ENCODE measurements at regions not wholly inside any gene's neighbourhood (a gene's known extent, or its start where the extent isn't known, plus 50 kb on each side); places are given as distances from the start of the nearest gene placed in this dataset.

- Mint-ChIP-seq H3K9me3 (ENCODE audit: low read depth) (no peaks in the 10 kb centered on the region), H3K27me3 (no peaks in the 10 kb centered on the region), H3K27ac (no peak overlapping the region), H3K4me1 (no peaks in the 10 kb centered on the region), H3K36me3 (ENCODE audit: low read depth) (no peaks in the 10 kb centered on the region), H3K4me3 (no peak overlapping the region)
- CTCF ChIA-PET: no interaction called here
- ATAC-seq: no peak
- no peak for DNase-seq
- POLR2A ChIA-PET: no interaction called here
- intact Hi-C loops (cut with DNase I, micrococcal nuclease): no loop called here
Measured at GRCh38 chr12:42809226-42809625, 219.7 kb upstream of the PRICKLE1 start.

DNA sequence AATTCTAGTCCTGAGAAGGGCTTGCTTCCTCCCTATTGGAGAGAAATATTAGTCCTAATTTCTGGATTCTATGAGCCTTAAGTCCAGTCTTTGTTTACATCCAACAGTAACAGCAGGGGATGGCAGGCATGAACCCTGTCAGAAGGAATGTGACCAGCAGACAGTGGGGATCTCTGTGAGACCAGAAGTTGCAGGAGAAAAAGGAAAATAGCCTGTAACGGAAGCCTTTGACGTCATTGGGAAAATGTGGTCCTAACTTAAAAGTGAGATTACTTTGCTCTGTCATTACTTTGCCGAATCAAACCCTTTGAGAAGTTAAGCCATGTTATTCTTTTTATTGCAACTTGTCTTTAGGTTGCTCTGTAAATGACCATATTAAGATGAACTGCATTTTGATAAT lies 218.2 kb upstream of the PRICKLE1 start:
- no peaks in the 10 kb centered on the region for H3K9me3 Mint-ChIP-seq (ENCODE audit: low read depth)
- no peaks in the 10 kb centered on the region for H3K36me3 Mint-ChIP-seq (ENCODE audit: low read depth)
- DNase-seq: no peak
- CTCF ChIA-PET: no interaction called here
- no peaks in the 10 kb centered on the region for H3K27me3 Mint-ChIP-seq
- POLR2A ChIA-PET: no interaction called here
- intact Hi-C loops (cut with DNase I, micrococcal nuclease): no loop called here
- H3K27ac Mint-ChIP-seq: no peak overlapping the region
- H3K4me1 Mint-ChIP-seq: no peaks in the 10 kb centered on the region
- no peak for ATAC-seq
- H3K4me3 Mint-ChIP-seq: no peak overlapping the region

DNA sequence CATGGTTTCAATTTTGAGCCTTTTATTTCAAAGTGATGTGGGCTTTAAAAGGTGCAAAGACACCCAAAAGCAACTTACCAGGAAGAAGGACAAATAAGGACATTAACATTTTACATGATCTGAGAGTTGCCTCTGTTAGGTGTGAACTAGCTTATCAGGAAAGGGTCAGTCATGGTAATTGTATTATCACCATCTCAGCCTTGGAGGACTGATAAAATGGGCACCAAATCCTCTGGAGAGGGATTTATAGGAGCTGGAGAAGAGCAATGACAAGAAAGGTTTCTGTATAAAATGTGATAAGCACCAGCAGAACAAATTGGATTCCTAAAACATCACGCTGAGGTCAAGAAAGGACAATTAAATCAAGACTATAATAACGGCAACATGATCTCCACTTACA lies 217.7 kb upstream of the PRICKLE1 start:
- CTCF ChIA-PET: interaction anchor here (0.6 kb wide), 1 partner anchor 946 kb away, joined by 3 read pairs; no protein-coding TSS in a partner anchor
- ATAC-seq: no peak
- H3K4me3 Mint-ChIP-seq: no peak overlapping the region

GRCh38 chr12:42804928-42805327 lies 215.4 kb upstream of the PRICKLE1 start:
- ATAC-seq: no peak
- H3K4me1 Mint-ChIP-seq: no peaks in the 10 kb centered on the region
- ChIA-PET POLR2A (no interaction called here), CTCF (no interaction called here)
- H3K36me3 Mint-ChIP-seq (ENCODE audit: low read depth): no peaks in the 10 kb centered on the region
- intact Hi-C loops (cut with DNase I, micrococcal nuclease): no loop called here
- no peak overlapping the region for H3K27ac Mint-ChIP-seq
- no peak overlapping the region for H3K4me3 Mint-ChIP-seq
- DNase-seq: no peak
- no peaks in the 10 kb centered on the region for H3K9me3 Mint-ChIP-seq (ENCODE audit: low read depth)
- H3K27me3 Mint-ChIP-seq: no peaks in the 10 kb centered on the region

More for the DNA sequence above, 217.7 kb upstream of the PRICKLE1 start:
- Mint-ChIP-seq H3K27ac (no peak overlapping the region), H3K4me1 (no peaks in the 10 kb centered on the region), H3K36me3 (ENCODE audit: low read depth) (no peaks in the 10 kb centered on the region), H3K9me3 (ENCODE audit: low read depth) (no peaks in the 10 kb centered on the region), H3K27me3 (no peaks in the 10 kb centered on the region)
- DNase-seq: no peak
- intact Hi-C loops (cut with DNase I, micrococcal nuclease): no loop called here
- POLR2A ChIA-PET: no interaction called here

DNA sequence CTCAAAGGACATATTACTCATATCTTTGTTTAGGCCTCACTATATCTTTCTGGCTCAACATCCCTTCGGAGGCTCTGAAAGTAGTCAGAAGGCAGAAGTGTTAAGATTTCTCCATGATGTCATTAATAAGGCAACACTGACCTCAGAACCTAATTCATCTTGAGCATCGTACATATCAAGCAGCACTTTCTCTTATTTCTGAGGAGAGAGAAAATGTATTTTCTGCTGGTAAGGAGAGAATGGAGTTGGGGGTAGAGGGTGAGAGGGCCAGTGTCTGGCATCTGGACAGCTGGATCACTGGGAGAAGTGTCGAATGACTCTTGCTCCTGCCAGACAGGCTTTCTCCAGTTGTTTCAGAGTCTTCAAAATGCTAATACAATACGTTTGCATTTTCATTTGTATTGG lies 213.2 kb upstream of the PRICKLE1 start:
- no peak for DNase-seq
- no peaks in the 10 kb centered on the region for H3K36me3 Mint-ChIP-seq (ENCODE audit: low read depth)
- ChIA-PET POLR2A (no interaction called here), CTCF (no interaction called here)
- H3K27me3 Mint-ChIP-seq: no peaks in the 10 kb centered on the region
- no peak overlapping the region for H3K4me3 Mint-ChIP-seq
- H3K4me1 Mint-ChIP-seq: no peaks in the 10 kb centered on the region
- H3K27ac Mint-ChIP-seq: no peak overlapping the region
- ATAC-seq: no peak
- no peaks in the 10 kb centered on the region for H3K9me3 Mint-ChIP-seq (ENCODE audit: low read depth)
- intact Hi-C loops (cut with DNase I, micrococcal nuclease): no loop called here

GRCh38 chr12:42801271-42801670 lies 211.7 kb upstream of the PRICKLE1 start:
- Mint-ChIP-seq H3K4me1 (no peaks in the 10 kb centered on the region), H3K9me3 (ENCODE audit: low read depth) (no peaks in the 10 kb centered on the region), H3K27ac (no peak overlapping the region), H3K4me3 (no peak overlapping the region), H3K27me3 (no peaks in the 10 kb centered on the region), H3K36me3 (ENCODE audit: low read depth) (no peaks in the 10 kb centered on the region)
- no peak for ATAC-seq
- POLR2A ChIA-PET: no interaction called here
- DNase-seq: no peak
- CTCF ChIA-PET: no interaction called here
- intact Hi-C loops (cut with DNase I, micrococcal nuclease): no loop called here

DNA sequence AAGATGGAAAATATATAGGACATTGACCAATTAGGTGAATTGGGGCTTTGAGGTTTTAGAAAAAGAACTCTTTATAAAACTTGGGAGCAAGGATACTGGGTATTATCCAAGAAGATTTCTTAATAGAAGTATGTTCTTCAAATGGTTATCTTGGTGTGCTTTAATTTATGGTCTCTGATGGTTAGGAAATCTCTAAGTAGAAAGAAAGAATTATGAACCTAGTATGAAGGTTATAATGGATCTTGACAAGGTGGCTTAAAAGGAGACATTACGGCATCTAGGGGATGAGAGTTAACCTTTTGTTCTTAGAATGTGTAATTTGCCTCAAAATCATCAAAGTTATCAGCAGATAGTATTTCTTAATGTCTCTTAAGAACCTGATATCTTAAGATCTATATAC lies 210.4 kb upstream of the PRICKLE1 start:
- H3K27ac Mint-ChIP-seq: no peak overlapping the region

DNA sequence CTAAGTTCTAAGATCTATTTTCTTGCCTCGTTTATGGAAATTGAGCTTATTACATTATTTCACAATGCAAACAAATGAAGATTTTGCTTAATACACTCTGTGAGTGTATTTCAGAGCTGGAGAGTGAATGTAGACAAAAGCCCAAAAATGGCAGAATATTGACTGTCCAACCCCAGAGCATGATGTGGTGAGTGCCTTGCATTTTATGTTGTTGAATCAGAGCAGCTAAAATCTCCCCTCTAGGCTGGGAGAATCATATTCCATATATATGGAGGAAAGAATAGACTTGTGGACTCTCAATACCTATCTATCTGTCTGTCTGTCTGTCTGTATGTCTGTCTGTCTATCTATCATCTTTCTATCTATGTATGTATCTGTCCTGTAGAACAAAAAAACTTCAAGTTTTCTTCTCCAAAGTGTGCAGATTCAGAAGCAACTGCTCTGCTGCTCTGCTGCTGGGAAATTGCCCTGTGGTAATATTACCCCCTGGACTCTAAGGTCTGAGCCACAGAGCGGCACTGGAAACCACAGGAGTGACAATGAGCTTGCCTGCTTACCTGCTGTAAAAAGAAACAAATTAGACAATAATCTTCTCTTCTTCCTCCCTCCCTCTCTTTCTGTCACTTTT lies 209.4 kb upstream of the PRICKLE1 start:
- ChIA-PET POLR2A (no interaction called here), CTCF (interaction anchor here (0.7 kb wide), 1 partner anchor 227 kb away, joined by 3 read pairs; no protein-coding TSS in a partner anchor)
- H3K27me3 Mint-ChIP-seq: no peaks in the 10 kb centered on the region
- intact Hi-C loops (cut with DNase I, micrococcal nuclease): no loop called here
- DNase-seq: no peak
- H3K4me3 Mint-ChIP-seq: no peak overlapping the region
- no peak overlapping the region for H3K27ac Mint-ChIP-seq
- H3K9me3 Mint-ChIP-seq (ENCODE audit: low read depth): no peaks in the 10 kb centered on the region
- H3K36me3 Mint-ChIP-seq (ENCODE audit: low read depth): no peaks in the 10 kb centered on the region
- H3K4me1 Mint-ChIP-seq: no peaks in the 10 kb centered on the region
- ATAC-seq: no peak

More for the DNA sequence above, 210.4 kb upstream of the PRICKLE1 start:
- intact Hi-C loops (cut with DNase I, micrococcal nuclease): no loop called here
- Mint-ChIP-seq H3K9me3 (ENCODE audit: low read depth) (no peaks in the 10 kb centered on the region), H3K4me1 (no peaks in the 10 kb centered on the region), H3K36me3 (ENCODE audit: low read depth) (no peaks in the 10 kb centered on the region), H3K27me3 (no peaks in the 10 kb centered on the region), H3K4me3 (no peak overlapping the region)
- POLR2A ChIA-PET: no interaction called here
- ATAC-seq (no peak), DNase-seq (no peak)
- CTCF ChIA-PET: no interaction called here

GRCh38 chr12:42794806-42795205 lies 205.3 kb upstream of the PRICKLE1 start:
- H3K9me3 Mint-ChIP-seq (ENCODE audit: low read depth): no peaks in the 10 kb centered on the region
- ChIA-PET CTCF (no interaction called here), POLR2A (no interaction called here)
- H3K27ac Mint-ChIP-seq: no peak overlapping the region
- no peaks in the 10 kb centered on the region for H3K36me3 Mint-ChIP-seq (ENCODE audit: low read depth)
- no peak overlapping the region for H3K4me3 Mint-ChIP-seq
- intact Hi-C loops (cut with DNase I, micrococcal nuclease): no loop called here
- no peak for ATAC-seq
- H3K27me3 Mint-ChIP-seq: no peaks in the 10 kb centered on the region
- DNase-seq: no peak
- no peaks in the 10 kb centered on the region for H3K4me1 Mint-ChIP-seq

- intact Hi-C loops (cut with DNase I, micrococcal nuclease): no loop called here
- H3K27ac Mint-ChIP-seq: no peak overlapping the region
- H3K36me3 Mint-ChIP-seq (ENCODE audit: low read depth): no peaks in the 10 kb centered on the region
- no peak for DNase-seq
- no peaks in the 10 kb centered on the region for H3K9me3 Mint-ChIP-seq (ENCODE audit: low read depth)
- no peak for ATAC-seq
- POLR2A ChIA-PET: no interaction called here
- CTCF ChIA-PET: no interaction called here
- no peak overlapping the region for H3K4me3 Mint-ChIP-seq
- H3K27me3 Mint-ChIP-seq: no peaks in the 10 kb centered on the region
- H3K4me1 Mint-ChIP-seq: no peaks in the 10 kb centered on the region
Measured at GRCh38 chr12:42793166-42793565, 203.6 kb upstream of the PRICKLE1 start.

DNA sequence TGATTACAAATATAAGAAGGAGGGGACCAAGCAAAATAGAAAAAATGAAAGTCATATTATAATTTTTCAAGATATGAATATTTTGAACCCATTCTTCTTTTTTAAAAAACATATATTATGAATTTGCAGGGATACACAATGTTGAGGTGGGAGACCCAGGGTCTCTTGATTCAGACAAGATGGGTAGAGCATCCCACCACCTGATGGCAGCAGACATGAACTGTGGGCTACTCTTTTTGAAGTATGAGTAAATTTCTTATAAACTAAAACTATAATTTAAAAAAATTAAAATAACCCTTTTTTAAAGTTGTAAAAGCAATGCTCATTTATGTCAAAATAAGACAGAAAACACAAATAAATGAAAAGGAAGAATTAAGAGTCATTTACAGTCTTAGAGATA lies 202.7 kb upstream of the PRICKLE1 start:
- no peak overlapping the region for H3K4me3 Mint-ChIP-seq
- no peak for DNase-seq
- intact Hi-C loops (cut with DNase I, micrococcal nuclease): no loop called here
- ChIA-PET CTCF (no interaction called here), POLR2A (no interaction called here)
- H3K4me1 Mint-ChIP-seq: no peaks in the 10 kb centered on the region
- no peaks in the 10 kb centered on the region for H3K9me3 Mint-ChIP-seq (ENCODE audit: low read depth)
- no peak overlapping the region for H3K27ac Mint-ChIP-seq
- no peak for ATAC-seq
- no peaks in the 10 kb centered on the region for H3K36me3 Mint-ChIP-seq (ENCODE audit: low read depth)
- H3K27me3 Mint-ChIP-seq: no peaks in the 10 kb centered on the region

DNA sequence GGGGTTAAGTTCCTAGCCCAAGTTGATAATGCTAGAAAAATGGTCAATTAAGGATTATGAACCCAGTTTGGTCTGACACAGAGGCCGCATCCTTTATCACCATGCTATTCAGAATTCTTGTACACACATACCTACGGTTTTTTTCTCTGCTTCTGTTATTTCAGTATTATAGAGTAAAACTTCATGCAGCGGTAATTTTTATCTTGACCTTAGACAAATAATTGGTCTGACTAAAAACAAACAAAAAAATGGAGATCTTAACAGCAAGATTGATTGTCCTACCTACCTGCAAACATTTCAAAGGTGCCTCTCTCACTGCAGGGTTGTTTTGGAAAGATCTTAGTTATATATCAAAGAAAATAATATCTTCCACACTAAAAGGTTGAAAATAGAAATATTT lies 201.9 kb upstream of the PRICKLE1 start:
- Mint-ChIP-seq H3K27ac (no peak overlapping the region), H3K27me3 (peaks cover under 1% of the 10 kb centered on the region), H3K4me1 (no peaks in the 10 kb centered on the region), H3K36me3 (ENCODE audit: low read depth) (no peaks in the 10 kb centered on the region), H3K4me3 (no peak overlapping the region), H3K9me3 (ENCODE audit: low read depth) (no peaks in the 10 kb centered on the region)
- POLR2A ChIA-PET: no interaction called here
- no peak for ATAC-seq
- no peak for DNase-seq
- CTCF ChIA-PET: no interaction called here
- intact Hi-C loops (cut with DNase I, micrococcal nuclease): no loop called here

DNA sequence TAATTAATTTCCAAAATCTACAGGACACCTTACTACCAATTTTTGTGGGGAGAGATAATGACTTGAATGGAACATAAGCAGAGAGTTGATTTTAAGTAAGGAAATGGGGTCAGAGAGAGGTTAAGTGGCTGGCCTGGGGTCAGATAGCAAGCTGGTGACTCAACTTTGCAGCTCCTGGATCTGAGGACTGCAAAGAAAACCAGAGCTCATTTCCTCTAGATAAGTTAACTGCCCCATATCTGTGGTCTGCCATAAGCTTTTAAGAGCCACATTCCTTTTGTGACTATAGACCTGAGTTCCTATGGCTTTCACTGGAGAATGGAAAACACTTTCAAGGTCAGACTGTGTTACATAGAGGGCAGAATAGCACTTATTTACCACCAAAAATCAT lies 201.2 kb upstream of the PRICKLE1 start:
- intact Hi-C loops (cut with DNase I, micrococcal nuclease): no loop called here
- POLR2A ChIA-PET: no interaction called here
- Mint-ChIP-seq H3K4me3 (no peak overlapping the region), H3K4me1 (no peaks in the 10 kb centered on the region), H3K27ac (no peak overlapping the region), H3K9me3 (ENCODE audit: low read depth) (no peaks in the 10 kb centered on the region), H3K36me3 (ENCODE audit: low read depth) (no peaks in the 10 kb centered on the region), H3K27me3 (peaks cover 1% of the 10 kb centered on the region)
- ATAC-seq (no peak), DNase-seq (no peak)
- CTCF ChIA-PET: no interaction called here

Data from activated CD4-positive, alpha-beta T cell treated with anti-CD3 and anti-CD28 coated beads for 36 hours (primary cell).